OCI-LY3 (cell line): ENCODE measurements at regions not wholly inside any gene's neighbourhood (a gene's known extent, or its start where the extent isn't known, plus 50 kb on each side); places are given as distances from the start of the nearest gene placed in this dataset.

Experiments used
- H2AFZ ChIP-seq: fragments of 200-600, 300-600 bp; shearing (Covaris generic); 2 replicates; pipeline ENCODE4 v1.6.0; 2014; ENCODE audit warnings: antibody characterized with exemption, low read depth, low read length
- H3K27ac ChIP-seq: fragments of 200-600, 300-600 bp; sonication (generic); 2 replicates; pipeline ENCODE4 v1.5.1; 2014; ENCODE audit warnings: mild to moderate bottlenecking, low read length, moderate library complexity, mixed read lengths
- H3K27me3 ChIP-seq: fragments of 200-600, 300-600 bp; sonication (generic); 2 replicates; pipeline ENCODE4 v1.6.1; 2014; ENCODE audit warnings: low read depth, low read length, mixed read lengths
- H3K36me3 ChIP-seq: fragments of 200-600, 300-600 bp; sonication (generic); replicated peaks from 2 replicates; pipeline ENCODE3; 2014; ENCODE audit warnings: low read depth, low read length, mixed read lengths
- H3K4me1 ChIP-seq: fragments of 300-600, 200-600 bp; sonication (generic); 2 replicates; pipeline ENCODE4 v1.6.1; 2014; ENCODE audit warnings: low read length, mixed read lengths
- H3K4me2 ChIP-seq: fragments of 200-600, 300-600 bp; sonication (generic); 2 replicates; pipeline ENCODE4 v1.6.1; 2014; ENCODE audit warnings: low read length, mixed read lengths
- H3K4me3 ChIP-seq: fragments of 300-600, 200-600 bp; sonication (generic); 2 replicates; pipeline ENCODE4 v1.5.1; 2014; ENCODE audit warnings: antibody characterized with exemption, mild to moderate bottlenecking, low read length, moderate library complexity
- H3K79me2 ChIP-seq: fragments of 300-600, 200-600 bp; shearing (Covaris generic); 2 replicates; pipeline ENCODE4 v1.6.1; 2014; ENCODE audit warnings: mild to moderate bottlenecking, low read length, mixed read lengths
- H3K9ac ChIP-seq: fragments of 300-600, 200-600 bp; shearing (Covaris generic); 2 replicates; pipeline ENCODE4 v1.6.0; 2014; ENCODE audit warnings: mild to moderate bottlenecking, low read length, moderate library complexity
- H3K9me3 ChIP-seq: fragments of 200-600, 300-600 bp; shearing (Covaris generic); 2 replicates; pipeline ENCODE4 v1.6.1; 2014; ENCODE audit warnings: low read length, mixed read lengths; ENCODE audit not compliant: insufficient read depth
- H4K20me1 ChIP-seq: fragments of 200-600, 300-600 bp; sonication (generic); 2 replicates; pipeline ENCODE4 v1.6.1; 2016; ENCODE audit warnings: low read length, mixed read lengths; ENCODE audit not compliant: insufficient read depth
- CTCF ChIP-seq: fragments of 200-600, 300-600 bp; sonication (generic); IDR thresholded peaks from 2 replicates; pipeline ENCODE4 v1.5.1; 2014; ENCODE audit warnings: antibody characterized with exemption, low read length, low read depth
- EZH2phosphoT487 ChIP-seq: fragments of 200-600 bp; shearing (Covaris generic); IDR thresholded peaks from 2 replicates; pipeline ENCODE4 v1.6.1; 2018; ENCODE audit warnings: antibody characterized with exemption, mixed run types, low read depth

GRCh38 chrX:150219374-150220185 is 143.5 kb upstream of the MAMLD1 start:
- no peaks in the 10 kb centered on the region for H3K36me3 ChIP-seq
- no peak for TF ChIP-seq CTCF
- TF ChIP-seq EZH2phosphoT487 = no peak
- H3K27me3 ChIP-seq = no peaks in the 10 kb centered on the region
- no peak overlapping the region for H3K27ac ChIP-seq
- no peaks in the 10 kb centered on the region for H3K79me2 ChIP-seq
- H2AFZ ChIP-seq = no peak overlapping the region
- no peak overlapping the region for H3K4me2 ChIP-seq
- no peak overlapping the region for H3K9ac ChIP-seq
- H3K4me1 ChIP-seq = 0 out of 2 replicates have a peak, but pooled peaks cover 4% of the 10 kb centered on the region
- H4K20me1 ChIP-seq = no peaks in the 10 kb centered on the region
- no peak overlapping the region for H3K4me3 ChIP-seq
- H3K9me3 ChIP-seq = no peaks in the 10 kb centered on the region

GRCh38 chrX:150223176-150224015 is 139.7 kb upstream of the MAMLD1 start:
- Histone ChIP-seq H3K9ac (no peak overlapping the region), H4K20me1 (no peaks in the 10 kb centered on the region), H3K27me3 (no peaks in the 10 kb centered on the region), H3K4me2 (no peak overlapping the region), H3K36me3 (no peaks in the 10 kb centered on the region), H3K79me2 (no peaks in the 10 kb centered on the region), H3K4me3 (no peak overlapping the region), H3K27ac (no peak overlapping the region), H3K9me3 (no peaks in the 10 kb centered on the region), H3K4me1 (0 out of 2 replicates have a peak, but pooled peaks cover 2% of the 10 kb centered on the region), H2AFZ (no peak overlapping the region)
- TF ChIP-seq CTCF (no peak), EZH2phosphoT487 (no peak)

GRCh38 chrX:150224676-150225075 is 138.4 kb upstream of the MAMLD1 start:
- Histone ChIP-seq H4K20me1 (no peaks in the 10 kb centered on the region), H3K79me2 (no peaks in the 10 kb centered on the region), H3K4me3 (no peak overlapping the region), H3K9me3 (no peaks in the 10 kb centered on the region), H3K9ac (no peak overlapping the region), H3K4me2 (no peak overlapping the region), H3K27ac (no peak overlapping the region), H3K27me3 (no peaks in the 10 kb centered on the region), H2AFZ (no peak overlapping the region), H3K4me1 (no peaks in the 10 kb centered on the region), H3K36me3 (no peaks in the 10 kb centered on the region)
- no peak for TF ChIP-seq EZH2phosphoT487
- no peak for TF ChIP-seq CTCF

- H3K4me3 ChIP-seq = no peak overlapping the region
- no peaks in the 10 kb centered on the region for H4K20me1 ChIP-seq
- H3K27ac ChIP-seq = no peak overlapping the region
- H3K27me3 ChIP-seq = no peaks in the 10 kb centered on the region
- H3K4me1 ChIP-seq = no peaks in the 10 kb centered on the region
- no peaks in the 10 kb centered on the region for H3K79me2 ChIP-seq
- no peak for TF ChIP-seq CTCF
- TF ChIP-seq EZH2phosphoT487 = no peak
- no peaks in the 10 kb centered on the region for H3K9me3 ChIP-seq
- no peaks in the 10 kb centered on the region for H3K36me3 ChIP-seq
- no peak overlapping the region for H3K9ac ChIP-seq
- no peak overlapping the region for H2AFZ ChIP-seq
- no peak overlapping the region for H3K4me2 ChIP-seq
Observed at GRCh38 chrX:150225266-150225665, 137.9 kb upstream of the MAMLD1 start.
